ENCODE measurements at regions not wholly inside any gene's neighbourhood (a gene's known extent, or its start where the extent isn't known, plus 50 kb on each side); places are given as distances from the start of the nearest gene placed in this dataset.

DNA sequence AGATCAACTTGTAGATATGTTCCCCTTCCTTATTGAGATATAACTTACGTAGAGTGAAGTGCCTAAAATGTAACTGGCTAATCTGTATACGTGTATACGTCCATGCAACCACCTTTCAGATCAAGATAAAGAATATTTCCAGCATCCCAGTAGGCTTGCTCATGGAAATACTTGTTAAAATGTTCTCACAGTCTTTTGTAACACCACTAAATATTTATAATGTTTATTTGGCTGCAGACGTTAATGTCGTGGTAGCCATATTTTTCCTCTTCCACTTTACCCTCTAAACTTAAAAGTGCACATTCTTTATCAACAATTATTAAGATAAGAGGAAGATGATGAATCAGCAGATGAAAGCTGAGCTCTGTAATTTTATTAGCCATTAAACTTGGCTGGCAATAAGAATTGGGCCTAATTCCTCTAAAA, 447.4 kb downstream of the AEBP2 start:
- H3K4me1 ChIP-seq (ENCODE audit: control insufficient read depth, insufficient read depth, low read length, poor library complexity, severe bottlenecking) = no peaks in the 10 kb centered on the region
- 100% methylated on average over 1 of the region's 5 CpGs; no CpG with 5 or more reads in 1 of the 2 experiments for WGBS, 2 experiments (ENCODE audit: insufficient coverage in 2 of 2)
- no peak overlapping the region for H3K27ac ChIP-seq (ENCODE audit: low read depth, low read length, severe bottlenecking)
- H3K4me3 ChIP-seq (ENCODE audit: extremely low read depth, insufficient read depth, low read length, poor library complexity, severe bottlenecking) = no peak overlapping the region
- no peaks in the 10 kb centered on the region for H3K9me3 ChIP-seq (ENCODE audit: control insufficient read depth, low read length)
- H3K36me3 ChIP-seq (ENCODE audit: control insufficient read depth, insufficient read depth, low read length) = no peaks in the 10 kb centered on the region

DNA sequence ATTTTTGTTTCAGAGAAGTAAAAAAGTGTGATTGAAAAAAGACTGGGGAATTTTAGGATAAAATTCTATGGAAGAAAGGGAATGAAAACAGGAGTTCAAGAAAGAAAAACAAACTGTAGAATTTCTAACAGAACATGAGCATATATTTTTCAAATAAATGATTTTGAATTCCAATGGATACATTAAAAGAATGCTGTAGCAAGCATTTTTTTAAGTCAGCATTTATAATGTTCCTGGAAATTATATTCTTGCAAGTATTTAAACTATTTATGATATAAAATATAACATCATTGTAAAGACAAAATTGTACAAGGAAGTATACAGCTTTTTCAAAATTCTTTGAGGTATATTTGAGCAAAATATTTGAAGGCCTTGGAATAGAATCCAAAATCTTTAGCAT, 450.7 kb downstream of the AEBP2 start:
- Histone ChIP-seq H3K4me1 (ENCODE audit: control insufficient read depth, insufficient read depth, low read length, poor library complexity, severe bottlenecking) (no peaks in the 10 kb centered on the region), H3K27ac (ENCODE audit: low read depth, low read length, severe bottlenecking) (no peak overlapping the region), H3K9me3 (ENCODE audit: control insufficient read depth, low read length) (no peaks in the 10 kb centered on the region), H3K36me3 (ENCODE audit: control insufficient read depth, insufficient read depth, low read length) (no peaks in the 10 kb centered on the region), H3K4me3 (ENCODE audit: extremely low read depth, insufficient read depth, low read length, poor library complexity, severe bottlenecking) (no peak overlapping the region)

DNA sequence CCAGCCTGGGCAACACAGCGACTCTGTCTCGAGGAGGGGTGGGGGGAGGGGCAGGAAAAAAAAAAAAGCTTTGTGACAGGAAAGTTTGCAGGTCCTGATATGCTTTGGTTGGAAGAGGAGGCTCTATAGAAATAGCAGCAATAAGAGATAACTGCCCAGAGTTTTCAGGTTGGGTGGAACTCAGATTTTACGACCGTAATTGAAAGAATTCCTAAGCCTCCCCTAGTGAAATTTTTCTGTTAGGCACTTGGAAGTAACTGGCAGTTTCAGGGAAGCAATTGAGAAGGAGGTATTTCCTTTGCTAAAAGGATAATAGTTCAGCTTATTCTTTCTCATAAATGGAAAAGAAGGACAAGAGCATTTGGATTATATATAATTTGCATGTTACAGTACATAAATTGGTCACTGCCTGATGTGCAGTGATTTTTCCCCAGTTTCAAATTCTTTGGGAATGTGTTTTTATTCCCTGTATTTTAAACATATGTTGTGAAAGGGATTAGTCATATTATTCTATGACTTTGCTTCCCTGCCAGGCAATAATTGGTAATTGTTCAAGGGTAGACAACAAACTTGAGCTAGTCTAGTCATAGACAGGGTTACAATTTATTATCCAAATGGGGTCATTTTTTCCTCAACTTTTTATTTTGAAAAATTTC, 452.8 kb downstream of the AEBP2 start:
- Histone ChIP-seq H3K4me3 (ENCODE audit: extremely low read depth, insufficient read depth, low read length, poor library complexity, severe bottlenecking) (no peak overlapping the region), H3K36me3 (ENCODE audit: control insufficient read depth, insufficient read depth, low read length) (no peaks in the 10 kb centered on the region), H3K27ac (ENCODE audit: low read depth, low read length, severe bottlenecking) (no peak overlapping the region), H3K9me3 (ENCODE audit: control insufficient read depth, low read length) (no peaks in the 10 kb centered on the region), H3K4me1 (ENCODE audit: control insufficient read depth, insufficient read depth, low read length, poor library complexity, severe bottlenecking) (no peaks in the 10 kb centered on the region)
- WGBS, 2 experiments (ENCODE audit: insufficient coverage in 2 of 2) = 80 to 100% methylated on average over 2 to 4 of the region's 4 CpGs

DNA sequence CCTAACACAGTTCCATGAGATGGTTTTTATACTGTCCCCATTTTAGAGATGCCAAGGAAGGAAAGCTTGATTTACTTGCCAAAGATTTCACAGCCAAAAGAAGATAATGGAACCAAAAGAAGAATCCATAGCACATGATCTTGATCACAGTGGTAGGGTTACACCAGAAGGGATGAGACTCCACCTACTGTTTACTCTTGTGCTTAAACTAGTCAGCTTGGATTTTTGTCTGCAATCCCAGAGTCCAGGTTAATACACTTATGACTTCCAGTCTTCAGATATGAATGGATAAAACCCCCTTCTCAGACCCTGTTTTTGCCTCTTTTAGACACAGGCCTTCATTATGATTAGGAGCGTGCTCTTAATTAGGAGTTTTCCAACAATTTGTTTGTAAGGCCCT, 454.2 kb downstream of the AEBP2 start:
- H3K36me3 ChIP-seq (ENCODE audit: control insufficient read depth, insufficient read depth, low read length) = no peaks in the 10 kb centered on the region
- H3K4me3 ChIP-seq (ENCODE audit: extremely low read depth, insufficient read depth, low read length, poor library complexity, severe bottlenecking) = no peak overlapping the region
- H3K4me1 ChIP-seq (ENCODE audit: control insufficient read depth, insufficient read depth, low read length, poor library complexity, severe bottlenecking) = no peaks in the 10 kb centered on the region
- H3K27ac ChIP-seq (ENCODE audit: low read depth, low read length, severe bottlenecking) = no peak overlapping the region
- no CpG with 5 or more reads among the region's 1 CpG for WGBS, 2 experiments (ENCODE audit: insufficient coverage in 2 of 2)
- H3K9me3 ChIP-seq (ENCODE audit: control insufficient read depth, low read length) = no peaks in the 10 kb centered on the region

DNA sequence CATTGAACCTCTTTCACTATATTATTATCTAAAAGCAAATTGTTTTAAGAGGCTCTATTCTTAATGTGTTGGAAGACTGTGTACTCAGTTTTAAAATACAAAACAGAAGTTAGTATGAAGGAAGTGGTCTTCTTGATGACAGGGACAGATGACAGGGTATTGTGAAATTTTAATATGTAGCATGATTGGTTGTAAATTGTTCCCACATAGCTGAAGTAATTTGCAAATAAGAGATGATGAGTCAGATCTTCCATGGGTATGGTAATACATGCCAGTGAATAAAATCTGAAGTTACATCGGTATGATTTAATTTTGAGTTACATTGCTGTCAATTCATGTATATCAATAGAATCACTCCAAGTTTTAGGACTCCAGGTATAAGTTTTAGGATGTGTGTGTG, 454.8 kb downstream of the AEBP2 start:
- no peaks in the 10 kb centered on the region for H3K36me3 ChIP-seq (ENCODE audit: control insufficient read depth, insufficient read depth, low read length)
- no peak overlapping the region for H3K4me3 ChIP-seq (ENCODE audit: extremely low read depth, insufficient read depth, low read length, poor library complexity, severe bottlenecking)
- no peaks in the 10 kb centered on the region for H3K9me3 ChIP-seq (ENCODE audit: control insufficient read depth, low read length)
- no CpG with 5 or more reads among the region's 1 CpG for WGBS, 2 experiments (ENCODE audit: insufficient coverage in 2 of 2)
- no peaks in the 10 kb centered on the region for H3K4me1 ChIP-seq (ENCODE audit: control insufficient read depth, insufficient read depth, low read length, poor library complexity, severe bottlenecking)
- H3K27ac ChIP-seq (ENCODE audit: low read depth, low read length, severe bottlenecking) = no peak overlapping the region

DNA sequence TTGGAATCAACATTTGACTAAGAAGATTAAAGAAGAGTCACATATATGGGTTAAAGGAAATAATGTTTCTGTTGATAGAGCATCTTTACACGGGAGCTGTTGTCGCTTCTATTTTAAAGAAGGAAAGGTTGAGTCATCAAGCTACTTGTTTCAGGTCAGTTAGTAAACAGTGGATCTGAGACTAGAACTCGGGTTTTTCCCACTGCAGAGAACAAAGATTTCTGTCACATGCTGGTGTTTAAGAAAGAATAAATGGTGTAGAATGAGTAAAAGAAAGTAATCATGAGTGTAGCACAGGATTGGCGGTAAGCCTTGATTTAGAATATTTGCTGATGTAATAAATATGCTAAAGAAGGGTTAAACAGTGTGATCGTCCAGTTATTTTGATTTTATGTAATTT, 455.5 kb downstream of the AEBP2 start:
- H3K4me3 ChIP-seq (ENCODE audit: extremely low read depth, insufficient read depth, low read length, poor library complexity, severe bottlenecking) = no peak overlapping the region
- H3K9me3 ChIP-seq (ENCODE audit: control insufficient read depth, low read length) = no peaks in the 10 kb centered on the region
- no peaks in the 10 kb centered on the region for H3K36me3 ChIP-seq (ENCODE audit: control insufficient read depth, insufficient read depth, low read length)
- WGBS, 2 experiments (ENCODE audit: insufficient coverage in 2 of 2) = 82 to 86% methylated on average over 4 of the region's 5 CpGs
- no peaks in the 10 kb centered on the region for H3K4me1 ChIP-seq (ENCODE audit: control insufficient read depth, insufficient read depth, low read length, poor library complexity, severe bottlenecking)
- H3K27ac ChIP-seq (ENCODE audit: low read depth, low read length, severe bottlenecking) = no peak overlapping the region

DNA sequence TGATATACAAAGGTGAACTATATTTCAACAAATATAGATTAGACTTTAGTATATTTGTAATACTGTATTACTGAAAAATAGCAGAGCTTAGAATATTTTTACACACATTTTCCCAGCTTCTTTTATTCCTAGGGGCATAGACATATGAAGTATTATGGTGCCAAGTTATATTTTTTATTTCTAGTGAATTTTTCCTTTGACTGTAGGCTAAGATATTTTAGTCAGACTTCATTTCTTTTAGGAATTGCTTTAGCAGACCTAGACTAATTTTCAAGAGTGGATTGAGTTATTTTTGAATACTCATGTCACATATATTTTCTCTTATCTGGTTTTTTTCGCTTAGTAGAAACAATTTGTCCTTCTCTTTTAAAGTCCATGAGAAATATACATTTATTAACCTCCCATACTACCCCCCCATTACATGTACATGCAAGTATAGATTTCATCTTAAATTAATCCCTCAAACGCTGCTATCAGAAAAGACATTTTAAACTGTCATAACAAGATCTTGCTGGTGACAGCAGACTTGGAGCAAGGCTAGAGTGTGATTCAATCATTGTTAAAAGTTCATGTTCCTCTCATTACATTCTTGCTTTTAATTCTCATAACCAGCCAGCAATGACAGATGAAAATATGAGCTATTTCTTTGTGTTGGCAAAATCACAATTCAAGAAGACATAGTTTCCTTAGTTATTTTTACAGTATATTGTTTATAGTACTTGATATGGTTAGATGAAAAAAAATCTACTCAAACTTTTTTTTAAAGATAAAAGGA, 456.1 kb downstream of the AEBP2 start:
- Histone ChIP-seq H3K27ac (ENCODE audit: low read depth, low read length, severe bottlenecking) (no peak overlapping the region), H3K4me1 (ENCODE audit: control insufficient read depth, insufficient read depth, low read length, poor library complexity, severe bottlenecking) (no peaks in the 10 kb centered on the region), H3K9me3 (ENCODE audit: control insufficient read depth, low read length) (no peaks in the 10 kb centered on the region), H3K4me3 (ENCODE audit: extremely low read depth, insufficient read depth, low read length, poor library complexity, severe bottlenecking) (no peak overlapping the region), H3K36me3 (ENCODE audit: control insufficient read depth, insufficient read depth, low read length) (no peaks in the 10 kb centered on the region)
- no CpG with 5 or more reads among the region's 2 CpGs for WGBS, 2 experiments (ENCODE audit: insufficient coverage in 2 of 2)

DNA sequence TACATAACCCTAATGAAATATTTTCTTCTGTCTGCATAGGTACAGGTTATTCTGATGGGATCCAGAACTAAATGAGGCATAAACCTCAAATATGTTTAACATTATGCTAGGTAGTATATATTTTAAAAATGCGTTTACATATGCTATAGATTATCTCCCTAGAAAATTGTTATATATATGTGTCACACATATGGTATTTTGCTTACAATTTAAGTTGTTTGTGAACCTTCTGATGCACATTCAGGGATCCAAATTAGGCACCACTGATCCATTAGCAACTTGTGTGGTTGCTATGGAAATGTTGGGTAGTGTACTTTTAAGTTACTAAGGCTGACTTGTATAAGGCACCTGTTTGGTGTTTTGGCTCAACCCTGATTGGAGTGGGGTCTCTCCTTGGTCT, 456.7 kb downstream of the AEBP2 start:
- H3K4me3 ChIP-seq (ENCODE audit: extremely low read depth, insufficient read depth, low read length, poor library complexity, severe bottlenecking) = no peak overlapping the region
- WGBS, 2 experiments (ENCODE audit: insufficient coverage in 2 of 2) = no CpG with 5 or more reads among the region's 1 CpG
- no peak overlapping the region for H3K27ac ChIP-seq (ENCODE audit: low read depth, low read length, severe bottlenecking)
- H3K36me3 ChIP-seq (ENCODE audit: control insufficient read depth, insufficient read depth, low read length) = no peaks in the 10 kb centered on the region
- H3K4me1 ChIP-seq (ENCODE audit: control insufficient read depth, insufficient read depth, low read length, poor library complexity, severe bottlenecking) = no peaks in the 10 kb centered on the region
- H3K9me3 ChIP-seq (ENCODE audit: control insufficient read depth, low read length) = no peaks in the 10 kb centered on the region

DNA sequence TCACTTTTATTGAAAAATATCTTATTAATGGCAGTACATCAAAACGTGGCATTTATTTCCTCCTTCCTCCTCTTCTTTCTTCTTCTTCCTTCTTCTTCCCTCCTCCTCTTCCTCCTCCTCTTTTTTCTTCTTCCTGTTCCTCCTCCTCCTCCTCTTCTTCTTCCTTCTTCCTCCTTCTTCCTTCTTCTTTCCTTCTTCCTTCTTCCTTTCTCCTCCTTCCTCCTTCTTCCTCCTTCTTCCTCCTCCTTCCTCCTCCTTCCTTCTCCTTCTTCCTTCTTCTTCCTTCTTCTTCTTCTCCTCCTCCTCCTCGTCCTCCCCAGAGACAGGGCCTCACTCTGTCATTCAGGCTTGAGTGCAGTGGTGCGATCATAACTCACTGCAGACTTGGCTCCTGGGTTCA, 457.2 kb downstream of the AEBP2 start:
- 78 to 86% methylated on average over 3 of the region's 3 CpGs for WGBS, 2 experiments (ENCODE audit: insufficient coverage in 2 of 2)
- no peak overlapping the region for H3K4me3 ChIP-seq (ENCODE audit: extremely low read depth, insufficient read depth, low read length, poor library complexity, severe bottlenecking)
- H3K9me3 ChIP-seq (ENCODE audit: control insufficient read depth, low read length) = no peaks in the 10 kb centered on the region
- no peak overlapping the region for H3K27ac ChIP-seq (ENCODE audit: low read depth, low read length, severe bottlenecking)
- no peaks in the 10 kb centered on the region for H3K4me1 ChIP-seq (ENCODE audit: control insufficient read depth, insufficient read depth, low read length, poor library complexity, severe bottlenecking)
- H3K36me3 ChIP-seq (ENCODE audit: control insufficient read depth, insufficient read depth, low read length) = no peaks in the 10 kb centered on the region

DNA sequence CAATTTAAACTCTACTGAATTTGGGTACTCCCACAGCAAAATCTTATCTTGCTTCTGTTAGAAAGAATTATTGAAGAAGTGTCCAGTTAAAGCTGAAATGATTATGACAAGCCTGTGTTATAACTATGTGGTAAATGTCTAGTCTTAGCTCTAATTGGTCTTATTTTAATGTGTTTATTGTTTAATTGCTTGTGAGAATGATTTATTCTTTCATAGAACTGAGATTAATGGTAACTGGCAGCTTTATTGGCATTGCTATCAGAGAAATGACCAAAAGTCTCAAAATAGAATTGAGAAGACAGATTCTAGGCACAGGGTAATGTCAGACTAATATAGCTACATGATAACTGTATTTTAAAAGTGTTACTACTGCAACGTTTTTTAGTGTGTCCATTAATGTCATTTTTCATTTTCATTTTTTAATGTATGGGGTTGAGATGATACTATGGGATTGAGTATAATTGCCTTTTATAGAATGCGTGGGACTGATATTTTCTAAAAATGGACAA, 458.7 kb downstream of the AEBP2 start:
- H3K36me3 ChIP-seq (ENCODE audit: control insufficient read depth, insufficient read depth, low read length) = no peaks in the 10 kb centered on the region
- H3K27ac ChIP-seq (ENCODE audit: low read depth, low read length, severe bottlenecking) = no peak overlapping the region
- H3K4me3 ChIP-seq (ENCODE audit: extremely low read depth, insufficient read depth, low read length, poor library complexity, severe bottlenecking) = no peak overlapping the region
- H3K9me3 ChIP-seq (ENCODE audit: control insufficient read depth, low read length) = no peaks in the 10 kb centered on the region
- no peaks in the 10 kb centered on the region for H3K4me1 ChIP-seq (ENCODE audit: control insufficient read depth, insufficient read depth, low read length, poor library complexity, severe bottlenecking)
- WGBS, 2 experiments (ENCODE audit: insufficient coverage in 2 of 2) = no CpG with 5 or more reads among the region's 2 CpGs

DNA sequence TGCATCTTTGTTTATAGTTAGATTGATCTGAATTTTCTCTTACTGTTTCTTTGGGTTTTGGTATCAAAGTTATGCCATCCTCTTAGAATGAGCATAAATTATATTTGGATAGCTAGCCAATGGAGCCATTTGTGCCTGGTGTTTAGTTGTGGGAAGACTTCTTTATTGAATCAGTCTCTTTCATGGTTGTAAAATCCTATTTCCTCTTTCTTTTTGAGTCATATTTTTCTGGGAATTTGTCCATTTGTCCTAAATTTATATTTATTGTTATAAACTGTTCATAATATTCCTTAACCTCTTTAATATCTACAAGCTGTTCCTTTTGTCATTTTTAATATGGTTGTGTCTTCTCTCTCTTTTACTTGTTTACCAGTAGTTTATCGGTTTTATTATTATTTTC, 462.5 kb downstream of the AEBP2 start:
- no CpG with 5 or more reads among the region's 1 CpG for WGBS, 2 experiments (ENCODE audit: insufficient coverage in 2 of 2)
- Histone ChIP-seq H3K36me3 (ENCODE audit: control insufficient read depth, insufficient read depth, low read length) (no peaks in the 10 kb centered on the region), H3K9me3 (ENCODE audit: control insufficient read depth, low read length) (no peaks in the 10 kb centered on the region), H3K4me3 (ENCODE audit: extremely low read depth, insufficient read depth, low read length, poor library complexity, severe bottlenecking) (no peak overlapping the region), H3K4me1 (ENCODE audit: control insufficient read depth, insufficient read depth, low read length, poor library complexity, severe bottlenecking) (no peaks in the 10 kb centered on the region), H3K27ac (ENCODE audit: low read depth, low read length, severe bottlenecking) (no peak overlapping the region)
